ENCODE measurements at regions not wholly inside any gene's neighbourhood (a gene's known extent, or its start where the extent isn't known, plus 50 kb on each side); places are given as distances from the start of the nearest gene placed in this dataset.
"Not testable (repeated sequence)": the region's sequence is repeated elsewhere in the genome, so short reads cannot be mapped to it uniquely, and the experiment has no call there.

DNA sequence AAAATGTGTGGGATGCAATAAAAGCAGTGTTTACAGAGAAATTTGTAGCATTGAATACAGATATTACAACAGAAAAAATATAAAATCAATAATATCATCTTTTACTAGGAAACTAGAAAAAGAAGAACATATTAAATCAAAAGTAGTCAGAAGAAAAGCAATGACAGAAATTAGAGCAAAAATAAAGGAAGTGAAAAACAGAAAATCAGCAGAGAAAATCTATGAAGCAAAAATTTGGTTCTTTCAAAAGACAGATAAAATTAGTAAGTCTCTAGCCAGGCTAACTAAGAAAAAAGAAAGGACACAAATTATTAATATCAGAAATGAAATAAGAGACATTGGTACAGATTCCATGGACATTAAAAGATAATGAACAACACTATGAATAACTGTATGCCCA is 212.0 kb upstream of the MGAT5 start:
- intact Hi-C loops (cut with micrococcal nuclease; ENCODE audit: unreplicated experiment) (no loop called here), in situ Hi-C loops (cut with MboI) (no loop called here)
- BruUV-seq (replicated peaks) = no TSS peak
- DNase-seq (ENCODE audit: low read depth, low spot score) (no peak), ATAC-seq (no peak; the same call in 2 of the 3 replicates), FAIRE-seq (no peak)
- CTCF ChIA-PET = no interaction called here
- Histone ChIP-seq H3K4me1 (ENCODE audit: control insufficient read depth, insufficient read depth, low read length) (peaks cover 28% of the 10 kb centered on the region), H4K20me1 (ENCODE audit: control insufficient read depth, insufficient read depth) (no peaks in the 10 kb centered on the region), H3K27me3 (replicated peaks in 1 of 2; ENCODE audit: control insufficient read depth in 2 of 2, insufficient read depth in 2 of 2, low read length in 1 of 2) (no peaks in the 10 kb centered on the region), H3K4me3 (no peak overlapping the region), H2AFZ (ENCODE audit: control insufficient read depth, low read depth, low read length) (no peak overlapping the region), H3K9me3 (replicated peaks; ENCODE audit: control insufficient read depth, insufficient read depth, low read length) (peaks cover 10% of the 10 kb centered on the region; the same call in 2 of the 3 replicates), H3K9ac (ENCODE audit: control insufficient read depth, insufficient read depth, low read length) (no peak overlapping the region), H3K4me2 (ENCODE audit: control insufficient read depth, insufficient read depth) (peak overlapping the region; percentile 22; the same call in 1 of the 2 replicates), H3K36me3 (ENCODE audit: control insufficient read depth in 2 of 2, insufficient read depth in 2 of 2, low read length in 1 of 2) (no peaks in the 10 kb centered on the region), H3K79me2 (ENCODE audit: control insufficient read depth, insufficient read depth, low read length) (no peaks in the 10 kb centered on the region), H3K27ac (ENCODE audit: control insufficient read depth, insufficient read depth) (no peak overlapping the region)
- POLR2A ChIA-PET = no interaction called here
- peak; percentile 44 for TF ChIP-seq JUNB (IDR thresholded peaks at IDR 0.05)
- TF ChIP-seq CEBPB (IDR thresholded peaks at IDR 0.05; ENCODE audit: borderline replicate concordance in 1 of 2, low read depth in 2 of 2, low read length in 2 of 2) = no peak
- no peak for TF ChIP-seq TBL1XR1 (IDR thresholded peaks at IDR 0.05; ENCODE audit: low read depth, low read length)
- no peak for TF ChIP-seq ASH2L (IDR thresholded peaks at IDR 0.05; ENCODE audit: borderline replicate concordance, low read depth)
- no peak for TF ChIP-seq HDAC6 (IDR thresholded peaks at IDR 0.05; ENCODE audit: unreplicated experiment)
- TF ChIP-seq NFIC (IDR thresholded peaks at IDR 0.05; ENCODE audit: low read depth, low read length) = peak; percentile 26; the same call in 1 of the 2 replicates
- TF ChIP-seq SPI1 (IDR thresholded peaks at IDR 0.05; ENCODE audit: borderline replicate concordance, insufficient read depth, low read depth, low read length) = peak; percentile 54; the same call in 1 of the 2 replicates
- no peak for TF ChIP-seq ZNF687 (IDR thresholded peaks at IDR 0.05)
- no peak for TF ChIP-seq SUZ12 (IDR thresholded peaks at IDR 0.05; ENCODE audit: unreplicated experiment)
- RAD21 ChIA-PET (ENCODE audit: unreplicated experiment) = no interaction called here
- SMC1A ChIA-PET (ENCODE audit: uncharacterized antibody, unreplicated experiment) = no interaction called here

- H3K9ac ChIP-seq (ENCODE audit: control insufficient read depth, insufficient read depth, low read length); H3K36me3 ChIP-seq (ENCODE audit: control insufficient read depth in 2 of 2, insufficient read depth in 2 of 2, low read length in 1 of 2); in situ Hi-C loops (cut with MboI); H2AFZ ChIP-seq (ENCODE audit: control insufficient read depth, low read depth, low read length); H3K27ac ChIP-seq (ENCODE audit: control insufficient read depth, insufficient read depth); ATAC-seq; FAIRE-seq; H3K4me2 ChIP-seq (ENCODE audit: control insufficient read depth, insufficient read depth); intact Hi-C loops (cut with micrococcal nuclease; ENCODE audit: unreplicated experiment); DNase-seq (ENCODE audit: low read depth, low spot score); CTCF ChIA-PET; H3K27me3 ChIP-seq (replicated peaks in 1 of 2; ENCODE audit: control insufficient read depth in 2 of 2, insufficient read depth in 2 of 2, low read length in 1 of 2); BruUV-seq (replicated peaks); RAD21 ChIA-PET (ENCODE audit: unreplicated experiment); POLR2A ChIA-PET; H3K9me3 ChIP-seq (replicated peaks; ENCODE audit: control insufficient read depth, insufficient read depth, low read length); H3K4me3 ChIP-seq; H4K20me1 ChIP-seq (ENCODE audit: control insufficient read depth, insufficient read depth); SMC1A ChIA-PET (ENCODE audit: uncharacterized antibody, unreplicated experiment); H3K79me2 ChIP-seq (ENCODE audit: control insufficient read depth, insufficient read depth, low read length): not testable (repeated sequence)
- peaks cover 28% of the 10 kb centered on the region for H3K4me1 ChIP-seq (ENCODE audit: control insufficient read depth, insufficient read depth, low read length)
- 48% methylated on average over 8 of the region's 8 CpGs for WGBS (ENCODE audit: insufficient coverage, insufficient replicate concordance, low lambda C conversion rate, missing lambda C conversion rate)
Observed at GRCh38 chr2:134043028-134043427, 210.8 kb upstream of the MGAT5 start.

Data from GM12878 (cell line).